ENCODE measurements at regions not wholly inside any gene's neighbourhood (a gene's known extent, or its start where the extent isn't known, plus 50 kb on each side); places are given as distances from the start of the nearest gene placed in this dataset.
A peak's percentile ranks its signal among the peaks of the same experiment; 100 is the strongest.

- DNase-seq (ENCODE audit: low read depth in 1 of 2, low spot score in 1 of 2), result no peak
- Histone ChIP-seq H3K27ac (no peak overlapping the region), H3K4me2 (no peak overlapping the region), H3K9me3 (no peaks in the 10 kb centered on the region; the same call in 2 of the 3 replicates), H3K4me3 (no peak overlapping the region), H3K4me1 (no peaks in the 10 kb centered on the region)
- TF ChIP-seq ZFP36 (IDR thresholded peaks at IDR 0.05; ENCODE audit: borderline replicate concordance, partially characterized antibody) (no peak), ZC3H11A (IDR thresholded peaks at IDR 0.05) (no peak), NPAS2 (CRISPR knock-in tag; IDR thresholded peaks at IDR 0.05; ENCODE audit: borderline replicate concordance) (no peak), NR3C1 (IDR thresholded peaks at IDR 0.05) (no peak), ELK1 (IDR thresholded peaks at IDR 0.05; ENCODE audit: low read depth, low read length) (no peak), NFE2L2 (conservative IDR thresholded peaks at IDR 0.05; ENCODE audit: low read length) (no peak), EHMT2 (IDR thresholded peaks at IDR 0.05; ENCODE audit: low read depth) (no peak), RARB (CRISPR knock-in tag; IDR thresholded peaks at IDR 0.05) (no peak), ESRRA (IDR thresholded peaks at IDR 0.05; ENCODE audit: borderline replicate concordance, low read length) (no peak), HEYL (CRISPR knock-in tag; IDR thresholded peaks at IDR 0.05) (no peak), FOSB (CRISPR knock-in tag; IDR thresholded peaks at IDR 0.05) (no peak), HES2 (IDR thresholded peaks at IDR 0.05) (no peak), JUNB (IDR thresholded peaks at IDR 0.05) (no peak), RNF2 (IDR thresholded peaks at IDR 0.05; ENCODE audit: borderline replicate concordance, low read depth) (no peak), EHF (CRISPR knock-in tag; IDR thresholded peaks at IDR 0.05) (no peak), POLR2AphosphoS2 (conservative IDR thresholded peaks at IDR 0.05; ENCODE audit: low read length) (no peak), REST (IDR thresholded peaks at IDR 0.05) (no peak)
- TF ChIP-seq, protein P1, sequence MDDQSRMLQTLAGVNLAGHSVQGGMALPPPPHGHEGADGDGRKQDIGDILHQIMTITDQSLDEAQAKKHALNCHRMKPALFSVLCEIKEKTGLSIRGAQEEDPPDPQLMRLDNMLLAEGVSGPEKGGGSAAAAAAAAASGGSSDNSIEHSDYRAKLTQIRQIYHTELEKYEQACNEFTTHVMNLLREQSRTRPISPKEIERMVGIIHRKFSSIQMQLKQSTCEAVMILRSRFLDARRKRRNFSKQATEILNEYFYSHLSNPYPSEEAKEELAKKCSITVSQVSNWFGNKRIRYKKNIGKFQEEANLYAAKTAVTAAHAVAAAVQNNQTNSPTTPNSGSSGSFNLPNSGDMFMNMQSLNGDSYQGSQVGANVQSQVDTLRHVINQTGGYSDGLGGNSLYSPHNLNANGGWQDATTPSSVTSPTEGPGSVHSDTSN (IDR thresholded peaks at IDR 0.05), result no peak
- ChIA-PET POLR2A (no interaction called here), CTCF (no interaction called here)
- WGBS (ENCODE audit: missing lambda C conversion rate), result 50% methylated on average over 5 of the region's 5 CpGs
- FAIRE-seq, result no peak
- ATAC-seq, result no peak
Measured at GRCh38 chr10:62689712-62690111, 114.8 kb upstream of the ADO start.

- Histone ChIP-seq H3K4me2 (no peak overlapping the region), H3K9me3 (no peaks in the 10 kb centered on the region; the same call in 2 of the 3 replicates), H3K4me3 (no peak overlapping the region), H3K27ac (no peak overlapping the region), H3K4me1 (no peaks in the 10 kb centered on the region)
- FAIRE-seq (no peak), ATAC-seq (no peak), DNase-seq (ENCODE audit: low read depth in 1 of 2, low spot score in 1 of 2) (peak in 1 of 2 experiments; percentile 12)
- CTCF ChIA-PET, result no interaction called here
- 30% methylated on average over 3 of the region's 3 CpGs for WGBS (ENCODE audit: missing lambda C conversion rate)
- POLR2A ChIA-PET, result no interaction called here
- TF ChIP-seq MAX (IDR thresholded peaks at IDR 0.05) (no peak), MAZ (IDR thresholded peaks at IDR 0.05; ENCODE audit: borderline replicate concordance, low read depth, low read length) (no peak), TFCP2L1 (CRISPR knock-in tag; IDR thresholded peaks at IDR 0.05) (no peak), ZFP36 (IDR thresholded peaks at IDR 0.05; ENCODE audit: borderline replicate concordance, partially characterized antibody) (no peak), FOSL2 (IDR thresholded peaks at IDR 0.05) (no peak), FOSL2 (CRISPR knock-in tag; IDR thresholded peaks at IDR 0.05) (no peak), NFE2L2 (conservative IDR thresholded peaks at IDR 0.05; ENCODE audit: low read length) (no peak)
Measured at GRCh38 chr10:62690703-62691102, 113.8 kb upstream of the ADO start.
